ENCODE measurements at regions not wholly inside any gene's neighbourhood (a gene's known extent, or its start where the extent isn't known, plus 50 kb on each side); places are given as distances from the start of the nearest gene placed in this dataset.

GRCh38 chr15:47377465-47377864, 339.8 kb upstream of the SEMA6D start:
- no peak for TF ChIP-seq CTCF (IDR thresholded peaks at IDR 0.05; ENCODE audit: insufficient read depth, low read depth, low read length, missing control alignments)
- DNase-seq (ENCODE audit: low read depth) = no peak
- no peak overlapping the region for H3K4me3 ChIP-seq (ENCODE audit: low read depth, low read length)

GRCh38 chr15:47378527-47378926, 338.8 kb upstream of the SEMA6D start:
- no peak for TF ChIP-seq CTCF (IDR thresholded peaks at IDR 0.05; ENCODE audit: insufficient read depth, low read depth, low read length, missing control alignments)
- no peak for DNase-seq (ENCODE audit: low read depth)
- no peak overlapping the region for H3K4me3 ChIP-seq (ENCODE audit: low read depth, low read length)

- no peak overlapping the region for H3K4me3 ChIP-seq (ENCODE audit: low read depth, low read length)
- no peak for TF ChIP-seq CTCF (IDR thresholded peaks at IDR 0.05; ENCODE audit: insufficient read depth, low read depth, low read length, missing control alignments)
- no peak for DNase-seq (ENCODE audit: low read depth)
Observed at GRCh38 chr15:47383102-47383501, 334.2 kb upstream of the SEMA6D start.

GRCh38 chr15:47383801-47384200, 333.5 kb upstream of the SEMA6D start:
- no peak overlapping the region for H3K4me3 ChIP-seq (ENCODE audit: low read depth, low read length)
- DNase-seq (ENCODE audit: low read depth) = no peak
- TF ChIP-seq CTCF (IDR thresholded peaks at IDR 0.05; ENCODE audit: insufficient read depth, low read depth, low read length, missing control alignments) = no peak

- TF ChIP-seq CTCF (IDR thresholded peaks at IDR 0.05; ENCODE audit: insufficient read depth, low read depth, low read length, missing control alignments) = no peak
- H3K4me3 ChIP-seq (ENCODE audit: low read depth, low read length) = no peak overlapping the region
- DNase-seq (ENCODE audit: low read depth) = no peak
Observed at GRCh38 chr15:47384341-47384740, 333.0 kb upstream of the SEMA6D start.

- DNase-seq (ENCODE audit: low read depth) = no peak
- TF ChIP-seq CTCF (IDR thresholded peaks at IDR 0.05; ENCODE audit: insufficient read depth, low read depth, low read length, missing control alignments) = no peak
- H3K4me3 ChIP-seq (ENCODE audit: low read depth, low read length) = no peak overlapping the region
Observed at GRCh38 chr15:47384776-47385175, 332.5 kb upstream of the SEMA6D start.

- no peak for DNase-seq (ENCODE audit: low read depth)
- no peak overlapping the region for H3K4me3 ChIP-seq (ENCODE audit: low read depth, low read length)
- no peak for TF ChIP-seq CTCF (IDR thresholded peaks at IDR 0.05; ENCODE audit: insufficient read depth, low read depth, low read length, missing control alignments)
Observed at GRCh38 chr15:47386459-47386858, 330.8 kb upstream of the SEMA6D start.
